ENCODE measurements at regions not wholly inside any gene's neighbourhood (a gene's known extent, or its start where the extent isn't known, plus 50 kb on each side); places are given as distances from the start of the nearest gene placed in this dataset.

DNA sequence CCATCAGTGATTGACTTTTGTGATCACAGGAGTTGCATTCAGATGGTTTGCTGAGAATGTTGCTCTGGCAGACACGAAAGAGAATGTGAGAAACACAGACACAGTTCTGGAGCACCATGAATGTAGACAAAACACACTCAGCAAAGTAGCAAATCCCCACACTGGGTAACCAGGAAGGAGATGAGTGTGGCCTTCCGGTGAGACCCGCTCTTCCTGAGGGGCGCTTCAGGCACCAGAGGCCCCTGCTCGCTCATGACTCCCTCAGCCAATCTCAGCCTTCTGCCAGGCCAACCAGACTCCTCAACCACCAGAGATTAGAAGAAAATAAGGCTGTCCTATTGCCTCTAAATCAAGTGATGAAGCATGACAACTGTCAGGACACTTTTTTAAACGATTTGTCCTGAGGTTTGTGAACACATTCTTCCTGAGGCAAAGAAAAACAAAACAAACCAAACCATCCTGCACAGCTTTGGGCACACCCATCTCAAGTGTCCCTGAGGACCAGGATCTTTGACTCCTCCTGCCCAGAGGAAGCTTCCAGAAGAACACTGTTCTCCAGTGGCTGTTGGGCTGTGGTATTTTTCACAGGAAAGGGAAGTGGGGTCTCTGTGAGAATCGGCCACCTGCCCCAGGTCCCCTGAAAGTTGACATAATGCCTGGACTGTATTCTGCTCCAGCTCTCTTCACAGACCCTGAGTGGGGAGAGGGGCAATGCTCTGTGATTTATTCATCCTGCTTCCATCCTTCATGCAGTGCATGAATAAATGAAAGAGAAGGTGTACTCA, 152.8 kb downstream of the BCL11A start:
- DNase-seq (ENCODE audit: low read depth), result no peak

DNA sequence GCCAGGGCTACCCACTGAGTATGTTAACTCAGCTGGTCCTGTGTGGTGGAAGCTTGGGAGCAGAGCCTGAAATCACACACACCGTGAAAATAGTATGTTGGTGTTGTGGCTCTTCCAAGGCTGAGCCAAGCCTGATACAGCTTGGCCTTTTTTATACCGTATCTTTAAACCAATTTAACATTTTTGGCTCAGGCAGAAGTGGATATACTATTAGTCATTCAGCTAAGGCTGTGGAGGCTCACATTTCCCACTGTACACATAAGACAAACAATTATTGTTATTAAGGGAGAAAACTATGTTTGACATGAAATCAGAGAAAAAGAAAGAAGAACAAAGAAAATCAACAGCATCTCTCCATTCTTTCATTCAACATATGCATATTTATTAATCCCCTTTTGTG, 159.0 kb downstream of the BCL11A start:
- no peak for DNase-seq (ENCODE audit: low read depth)

DNA sequence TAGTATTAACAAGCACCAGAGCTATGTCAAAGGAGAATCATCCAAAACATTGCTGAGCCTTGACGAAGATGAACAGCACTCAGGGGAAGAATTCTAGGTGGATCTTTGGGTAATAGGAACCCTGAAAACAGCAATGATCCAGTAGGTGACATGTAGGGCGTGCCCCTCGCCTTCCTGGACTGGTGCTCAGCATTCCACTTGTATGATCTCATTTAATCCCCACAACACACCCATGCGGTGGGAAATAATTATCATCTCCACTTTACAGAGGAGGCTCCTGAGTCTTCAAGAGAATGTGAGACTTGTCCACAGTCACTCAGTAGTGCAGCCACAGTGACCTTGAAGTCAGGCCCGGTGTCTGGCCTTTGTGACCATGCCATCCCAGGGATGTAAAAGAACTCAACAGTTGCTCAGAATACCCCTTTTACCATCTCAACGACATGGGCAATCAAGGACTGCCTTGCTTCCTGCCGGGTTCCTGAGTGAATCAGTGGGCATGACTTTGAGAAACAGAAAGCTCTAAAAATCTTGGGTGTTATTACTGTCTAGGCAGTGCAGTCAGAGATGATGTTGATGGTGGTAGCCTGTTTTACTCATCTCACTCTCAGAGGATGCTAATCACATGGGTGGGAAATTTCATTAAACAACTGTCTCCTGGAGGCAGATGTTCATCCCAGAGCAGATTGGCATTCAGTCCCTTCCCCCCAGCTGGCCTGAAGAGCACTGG, 161.6 kb downstream of the BCL11A start:
- no peak for DNase-seq (ENCODE audit: low read depth)

DNA sequence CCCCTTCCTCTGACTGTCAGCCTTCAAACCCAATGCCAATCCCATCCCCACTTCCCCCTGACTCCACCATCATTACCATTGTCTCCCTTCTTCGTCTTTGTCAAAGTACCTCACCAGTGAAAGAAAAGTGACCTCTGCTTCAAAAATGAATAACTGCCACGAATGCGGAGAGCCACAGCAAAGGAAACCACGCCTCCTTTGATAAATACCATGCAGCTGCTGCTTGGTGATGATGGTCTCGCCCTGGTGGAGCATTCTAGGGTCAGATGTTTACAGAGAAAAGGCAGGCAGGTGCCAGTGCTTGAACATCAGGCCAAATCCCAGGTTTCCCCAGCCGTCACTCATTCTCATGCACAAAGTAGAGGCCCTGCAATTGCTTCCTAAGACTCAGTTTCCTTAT, 162.2 kb downstream of the BCL11A start:
- DNase-seq (ENCODE audit: low read depth), result no peak

DNA sequence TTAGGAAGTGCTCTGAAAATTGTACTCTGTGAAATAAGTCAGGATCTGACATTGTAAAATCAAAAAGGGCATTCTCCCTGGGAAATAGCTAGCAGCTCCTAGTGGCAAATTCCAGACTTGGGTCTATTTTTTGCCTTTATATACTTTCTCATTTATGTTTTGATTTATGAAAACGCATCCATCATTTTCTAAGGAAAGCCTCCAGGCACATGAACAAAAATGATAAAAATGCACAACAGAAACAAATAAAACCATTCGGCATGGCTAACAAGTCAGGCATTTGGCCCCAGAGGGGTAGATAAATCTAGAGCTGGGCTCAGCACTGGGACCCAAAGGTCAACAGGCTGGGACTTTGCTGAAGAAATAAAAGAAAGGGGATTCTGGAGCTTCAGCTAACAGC, 167.0 kb downstream of the BCL11A start:
- no peak for DNase-seq (ENCODE audit: low read depth)

DNA sequence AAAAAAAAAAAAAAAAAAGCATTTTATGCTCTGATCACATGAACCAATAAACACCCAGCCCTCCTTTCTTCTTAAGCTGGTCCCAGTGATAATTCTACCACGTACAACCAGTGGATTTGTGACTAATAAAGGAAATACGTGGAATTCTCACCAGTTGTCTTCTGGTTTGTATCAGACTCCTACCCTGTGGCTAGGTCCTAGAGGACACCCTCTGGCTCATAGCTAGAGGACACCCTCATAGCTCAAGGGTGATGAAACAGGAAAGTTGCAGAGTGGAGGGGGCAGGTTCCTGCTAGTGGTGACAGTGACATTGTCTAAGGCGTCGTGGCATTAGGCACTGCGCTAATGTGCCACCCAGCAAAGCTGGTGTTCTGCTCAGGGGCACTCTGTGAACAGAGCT, 167.8 kb downstream of the BCL11A start:
- DNase-seq (ENCODE audit: low read depth), result no peak

DNA sequence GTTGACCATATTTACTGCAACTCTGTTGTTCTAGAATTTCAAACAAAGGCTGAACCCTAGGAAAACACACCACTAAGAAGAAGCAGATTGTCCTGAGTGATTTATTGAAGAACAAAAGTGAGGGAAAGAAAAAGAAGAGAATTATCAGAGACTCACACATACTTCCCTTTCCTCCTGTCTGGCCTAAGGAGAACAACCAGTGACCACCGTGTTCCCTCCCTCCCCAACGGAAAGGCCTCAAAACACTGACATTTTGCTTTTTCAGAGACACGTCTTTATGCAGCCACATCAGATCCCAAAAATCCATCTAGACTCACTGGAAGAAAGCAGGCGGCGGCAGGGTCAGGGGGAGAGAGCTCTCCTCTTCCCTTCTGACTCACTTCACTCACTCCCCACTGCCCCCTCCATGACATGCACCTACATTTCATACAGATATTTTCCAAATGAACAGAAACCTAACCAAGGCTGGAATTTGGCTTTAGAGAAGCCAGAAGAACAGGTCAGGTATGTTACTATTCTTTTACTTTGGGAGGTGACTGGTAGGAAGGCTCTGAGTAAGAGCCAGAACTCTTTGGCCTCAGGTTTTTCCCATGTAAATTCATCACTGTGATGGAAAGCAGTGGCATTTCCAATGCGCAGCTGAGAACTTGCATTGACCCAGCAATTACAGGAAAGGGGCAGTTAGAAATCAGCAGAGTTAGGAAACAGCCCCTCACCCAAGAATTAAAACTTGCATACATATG, 169.9 kb downstream of the BCL11A start:
- no peak for DNase-seq (ENCODE audit: low read depth)

DNA sequence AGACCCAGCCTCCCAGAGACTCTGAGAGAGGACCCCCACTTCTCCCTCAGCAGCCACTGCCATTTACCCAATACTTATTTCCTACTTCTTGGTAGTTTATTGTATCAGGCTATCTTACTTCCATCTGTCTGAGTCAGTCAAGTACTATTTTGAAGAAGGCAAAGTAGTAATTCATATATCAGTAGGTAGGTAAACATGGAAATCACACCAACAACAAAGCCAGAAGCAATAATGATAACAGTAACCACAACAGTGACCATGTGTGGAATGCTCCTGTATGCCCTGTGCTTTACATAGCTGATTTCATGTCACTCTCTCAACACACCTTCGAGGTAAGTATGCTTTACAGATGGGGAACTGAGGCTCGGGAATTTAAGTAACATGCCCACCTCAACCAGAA, 173.0 kb downstream of the BCL11A start:
- no peak for DNase-seq (ENCODE audit: low read depth)

DNA sequence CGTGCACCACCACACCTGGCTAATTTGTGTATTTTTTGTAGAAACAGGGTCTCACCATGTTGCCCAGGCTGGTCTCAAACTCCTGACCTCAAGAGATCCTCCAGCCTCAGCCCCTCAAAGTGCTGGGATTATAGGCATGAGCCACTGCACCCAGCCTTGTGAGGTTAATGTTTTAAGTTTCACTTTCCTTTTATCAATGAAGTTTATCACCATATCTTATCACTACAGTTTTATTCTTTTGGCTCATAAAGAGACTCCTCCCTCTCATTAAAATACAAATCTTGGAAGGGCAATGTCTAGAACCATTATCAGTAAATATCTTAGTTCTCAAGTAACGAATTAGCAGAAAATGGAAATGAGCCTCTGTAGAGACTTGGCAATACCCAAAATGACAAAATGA, 173.8 kb downstream of the BCL11A start:
- no peak for DNase-seq (ENCODE audit: low read depth)

DNA sequence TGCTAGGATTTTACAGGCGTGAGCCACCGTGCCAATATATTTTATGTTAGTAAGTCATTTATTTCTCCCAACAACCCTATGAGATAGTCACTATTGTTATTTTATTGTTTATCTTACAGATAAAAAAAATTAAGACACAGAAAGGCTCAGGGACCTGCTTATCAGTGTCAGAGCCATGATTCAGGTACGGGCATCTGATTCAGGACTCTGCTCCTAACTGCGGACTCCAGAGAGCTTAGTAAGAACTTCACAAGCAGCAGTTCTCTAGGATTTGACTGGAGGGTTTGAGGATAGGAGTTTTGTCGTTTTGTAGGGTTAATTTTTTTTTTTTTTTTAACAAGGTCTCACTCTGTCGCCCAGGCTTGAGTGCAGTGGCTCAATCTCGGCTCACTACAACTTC, 174.2 kb downstream of the BCL11A start:
- DNase-seq (ENCODE audit: low read depth), result no peak

DNA sequence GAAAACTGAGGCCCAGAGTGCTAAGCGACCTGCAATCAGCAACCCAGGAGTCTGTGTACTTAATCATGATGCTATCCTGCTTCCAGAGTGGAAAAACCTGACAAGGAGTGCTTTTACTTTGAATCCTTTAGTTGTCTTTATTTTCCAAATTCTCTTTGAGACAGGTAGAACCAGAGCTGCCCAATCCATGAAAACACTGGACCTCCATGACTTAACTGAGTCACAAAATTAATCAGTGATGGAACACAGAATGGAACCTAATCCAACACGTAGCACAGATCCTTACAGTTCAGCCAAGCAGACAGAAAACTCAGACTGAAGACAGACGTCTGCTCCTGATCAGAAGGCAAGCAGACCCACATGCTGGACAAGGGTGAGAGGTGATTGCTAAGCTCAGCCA, 175.6 kb downstream of the BCL11A start:
- no peak for DNase-seq (ENCODE audit: low read depth)

DNA sequence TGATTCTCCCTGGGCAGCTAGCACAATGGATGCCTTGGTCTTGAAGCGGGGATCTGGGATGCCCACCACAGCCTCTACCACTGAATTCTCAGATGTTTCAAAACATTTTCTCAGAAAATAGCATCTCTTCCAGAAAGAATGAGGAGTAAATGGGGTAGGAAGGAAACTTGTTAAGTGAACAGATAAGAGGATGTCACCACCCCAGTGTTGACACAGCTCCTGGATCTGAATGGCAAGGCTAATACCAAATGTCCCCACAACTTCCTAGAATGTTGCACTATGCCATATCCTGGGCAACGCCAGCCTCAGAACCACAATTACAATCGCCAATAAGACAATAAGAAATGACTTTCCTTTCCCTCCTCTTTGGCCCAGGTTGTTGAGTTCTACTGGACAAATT, 177.2 kb downstream of the BCL11A start:
- DNase-seq (ENCODE audit: low read depth), result no peak

DNA sequence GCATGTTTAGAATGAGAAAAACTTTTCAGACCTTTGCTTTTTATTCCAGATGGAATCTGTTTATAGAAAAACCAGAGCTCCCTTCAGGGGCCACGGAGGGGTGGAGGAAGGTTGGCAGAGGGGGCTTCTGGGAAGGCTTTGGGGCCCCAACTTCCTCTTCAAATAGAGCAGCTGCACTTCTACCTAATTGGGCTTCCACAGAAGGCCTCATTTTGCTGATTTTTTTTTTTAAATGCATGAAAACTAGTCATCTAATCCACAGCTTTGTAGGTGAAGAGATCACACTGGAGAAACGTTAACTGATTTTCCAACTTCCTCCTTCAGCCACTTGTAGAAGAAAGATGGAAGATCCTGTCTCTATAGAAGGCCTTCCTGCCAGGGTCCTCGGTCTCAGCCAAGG, 181.8 kb downstream of the BCL11A start:
- no peak for DNase-seq (ENCODE audit: low read depth)

DNA sequence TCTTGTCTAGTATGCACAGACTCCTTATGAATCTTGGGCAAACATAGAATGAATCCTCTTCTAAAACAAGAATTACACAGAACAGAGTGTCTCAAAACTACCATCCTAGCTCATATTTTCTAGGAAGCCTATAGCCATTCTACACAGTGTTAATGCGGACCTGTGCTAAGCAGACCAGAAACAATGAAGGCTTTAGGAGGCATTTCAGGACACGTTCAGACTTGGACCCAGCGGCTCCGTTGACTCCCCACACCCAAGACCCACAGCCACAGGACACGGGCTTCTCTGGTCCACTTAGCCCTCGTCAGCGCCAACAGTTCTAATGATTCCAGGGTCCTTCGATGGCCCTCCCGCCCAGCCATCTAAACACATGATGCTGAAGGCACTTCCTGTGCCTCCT, 182.2 kb downstream of the BCL11A start:
- DNase-seq (ENCODE audit: low read depth), result no peak

DNA sequence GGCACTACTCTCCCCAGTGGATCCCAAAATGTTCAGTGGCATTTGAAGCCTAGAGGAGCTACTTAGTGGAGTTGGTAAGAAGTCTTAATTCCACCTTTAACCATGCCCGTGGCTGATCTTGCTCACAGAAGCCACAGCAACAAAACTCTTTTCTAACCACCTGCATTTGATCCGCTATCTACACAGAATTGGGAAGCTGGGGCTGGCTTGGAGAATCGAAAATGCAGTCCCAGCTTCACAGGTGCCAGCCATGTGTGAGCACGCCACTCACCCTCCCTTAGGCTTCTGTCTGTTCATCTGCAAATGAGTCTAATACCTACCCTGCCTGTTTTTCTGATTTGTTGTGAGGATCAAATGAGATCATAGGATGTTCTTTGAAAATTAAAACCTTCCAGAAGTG, 182.6 kb downstream of the BCL11A start:
- no peak for DNase-seq (ENCODE audit: low read depth)

DNA sequence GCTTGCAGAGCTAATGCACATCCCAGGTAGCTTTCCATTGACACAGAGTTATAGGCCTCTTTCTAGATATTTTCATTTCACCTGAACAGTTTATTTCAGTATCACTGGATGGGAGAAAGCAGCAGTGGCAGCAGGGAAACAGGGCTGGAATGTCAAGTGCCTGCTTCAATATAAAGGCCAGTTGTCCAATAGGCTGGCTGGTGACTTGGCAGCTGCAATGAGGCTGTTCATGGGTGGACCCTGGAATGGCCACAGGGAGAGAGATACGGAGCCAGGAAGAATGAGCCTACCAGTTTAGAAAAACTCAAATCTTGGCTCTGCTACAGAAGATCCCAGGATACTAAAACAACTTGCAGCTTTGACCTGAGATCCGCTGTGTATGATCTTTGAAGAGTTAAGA, 185.0 kb downstream of the BCL11A start:
- DNase-seq (ENCODE audit: low read depth), result no peak

DNA sequence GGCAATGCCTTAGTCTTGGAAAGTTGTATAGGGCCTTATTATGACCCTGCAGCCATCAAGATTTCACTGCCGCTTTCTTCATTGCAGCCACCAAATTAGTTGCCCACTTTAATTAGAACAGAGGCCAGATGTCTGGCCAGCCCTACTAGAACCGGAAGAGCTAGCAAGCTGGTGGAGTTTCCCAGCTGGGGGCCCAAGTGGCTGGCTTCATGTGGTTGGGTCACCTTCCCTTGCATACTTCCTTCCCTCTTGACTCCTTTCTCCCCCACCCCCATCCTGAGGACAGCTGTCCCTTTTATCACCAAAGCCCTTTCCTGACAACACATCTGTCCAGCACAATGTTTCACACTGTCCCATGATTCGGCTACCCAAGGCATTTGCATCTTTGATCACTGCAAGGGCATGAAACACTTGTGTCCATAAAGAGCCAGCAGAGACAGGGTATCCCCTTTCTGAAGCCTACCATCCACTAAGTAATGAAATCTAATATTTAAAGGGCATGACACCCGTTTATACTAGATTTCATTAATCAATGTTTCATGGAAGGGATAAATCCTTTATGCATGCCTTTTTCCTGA, 187.2 kb downstream of the BCL11A start:
- no peak for DNase-seq (ENCODE audit: low read depth)

DNA sequence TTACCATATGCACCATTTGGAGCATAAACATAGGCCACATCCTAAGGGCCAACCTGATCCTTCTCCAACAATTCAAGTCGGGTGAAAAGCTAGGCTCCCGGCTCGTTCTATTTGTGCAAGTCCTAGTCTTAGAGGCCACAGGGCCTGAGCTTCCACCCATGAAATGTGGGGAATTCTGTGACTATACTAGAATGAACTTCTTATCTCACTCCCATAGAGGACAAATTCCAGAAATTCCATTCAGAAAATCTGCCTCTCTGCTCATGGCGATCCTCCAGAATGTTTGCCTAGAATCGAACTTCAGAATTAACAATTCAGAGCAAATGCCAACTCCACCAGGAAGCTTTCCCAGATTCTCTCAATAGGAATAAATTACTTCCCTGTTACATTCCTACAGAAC, 187.9 kb downstream of the BCL11A start:
- no peak for DNase-seq (ENCODE audit: low read depth)

DNA sequence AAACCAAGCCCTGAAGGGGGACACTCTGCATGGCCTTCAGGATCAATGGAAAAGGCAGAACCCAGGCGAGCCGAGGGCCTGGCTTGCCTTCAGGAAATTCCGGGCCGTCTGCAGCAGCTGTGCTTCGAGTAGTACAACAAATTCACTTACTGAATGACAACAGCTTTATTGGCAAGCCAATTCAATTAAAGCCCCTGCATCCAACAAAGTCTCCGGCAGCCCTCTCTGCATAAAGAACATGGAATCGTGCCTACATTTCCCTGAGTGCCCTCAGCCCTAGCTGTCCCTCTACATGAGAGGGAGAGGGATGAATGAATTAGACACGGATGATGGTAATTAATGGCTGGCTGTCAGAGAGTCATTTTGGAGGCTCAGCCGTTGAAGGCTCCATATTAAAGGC, 189.0 kb downstream of the BCL11A start:
- DNase-seq (ENCODE audit: low read depth), result no peak

DNA sequence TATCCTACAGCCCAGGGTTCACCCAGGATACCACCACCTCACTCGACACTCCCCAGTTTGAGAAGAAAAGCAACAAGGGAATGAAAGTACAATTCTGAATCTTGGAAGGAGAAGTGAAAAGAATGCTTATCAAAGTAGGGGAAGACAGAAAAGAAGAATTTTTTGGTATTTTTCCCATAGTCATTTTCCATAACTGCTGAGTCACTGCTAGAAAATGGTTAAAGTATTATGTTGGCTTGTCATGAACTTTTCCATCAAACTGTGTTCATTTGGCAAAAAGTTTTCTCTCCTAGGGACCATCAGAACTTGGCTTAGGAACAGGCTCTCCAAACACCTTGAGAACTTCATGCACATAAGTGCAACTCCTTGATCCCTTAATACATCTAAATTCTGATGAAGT, 192.0 kb downstream of the BCL11A start:
- no peak for DNase-seq (ENCODE audit: low read depth)

DNA sequence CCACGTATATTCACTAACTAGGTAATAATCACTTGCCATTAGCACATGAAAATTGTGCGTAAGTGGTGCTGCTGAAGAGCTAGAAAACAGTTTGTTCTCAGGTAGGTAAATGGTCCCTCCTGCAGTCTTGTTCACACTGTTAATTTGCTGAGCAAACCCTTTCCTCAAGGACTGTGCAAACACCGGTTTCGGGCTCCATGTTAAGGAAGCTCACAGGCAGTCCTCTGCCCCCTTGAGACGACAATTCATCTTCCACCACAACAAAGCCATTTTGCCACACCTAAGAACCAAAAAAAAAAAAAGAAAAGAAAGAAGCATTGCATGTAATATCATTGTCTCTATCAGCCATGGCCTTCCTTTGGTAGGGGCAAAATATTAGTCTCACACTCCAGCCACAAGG, 193.9 kb downstream of the BCL11A start:
- DNase-seq (ENCODE audit: low read depth), result no peak

DNA sequence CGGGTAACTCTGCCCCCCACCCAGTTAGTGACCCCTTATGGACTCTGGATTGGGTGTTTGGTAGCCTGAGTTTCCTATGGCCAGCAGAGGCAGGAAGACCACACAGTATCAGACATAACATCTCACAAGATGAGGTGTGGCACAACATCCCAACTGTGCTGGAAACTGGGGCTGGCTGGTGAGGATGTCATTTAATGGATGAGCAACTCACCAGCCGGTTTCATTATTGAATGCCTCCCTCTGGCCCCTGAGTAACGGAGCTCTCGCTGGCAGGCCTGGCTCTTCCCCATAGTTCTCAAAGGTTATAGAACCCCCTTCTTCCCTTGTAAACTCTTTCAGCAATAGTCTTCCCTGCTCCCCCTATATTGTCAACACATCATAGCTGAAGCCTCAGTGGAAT, 195.0 kb downstream of the BCL11A start:
- DNase-seq (ENCODE audit: low read depth), result no peak

DNA sequence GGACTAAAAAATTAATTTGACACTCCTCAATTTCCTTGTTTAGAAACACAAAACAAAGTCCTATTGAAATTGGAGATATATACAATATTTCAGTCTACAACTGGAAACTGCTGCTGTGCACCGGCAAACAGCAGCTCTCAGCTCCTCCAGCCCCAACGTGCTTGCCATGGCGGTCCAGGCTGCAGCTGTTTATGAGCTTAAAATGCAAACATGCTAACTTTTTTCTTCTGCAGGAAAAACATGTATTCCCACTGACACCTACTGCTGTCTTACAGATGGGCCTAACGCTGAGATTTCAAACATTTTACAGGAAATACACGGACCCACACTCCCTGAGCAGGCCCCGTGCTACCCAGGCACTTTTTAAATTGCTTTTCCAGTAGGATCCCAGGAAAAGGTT, 195.5 kb downstream of the BCL11A start:
- no peak for DNase-seq (ENCODE audit: low read depth)
